NCI-H2171 (cell line): ENCODE measurements at regions not wholly inside any gene's neighbourhood (a gene's known extent, or its start where the extent isn't known, plus 50 kb on each side); places are given as distances from the start of the nearest gene placed in this dataset.
"Not testable (repeated sequence)": the region's sequence is repeated elsewhere in the genome, so short reads cannot be mapped to it uniquely, and the experiment has no call there.

ENCODE experiments used
- DNase-seq: peaks from one replicate; lab custom pipeline; 2025; lab: John Stamatoyannopoulos, UW

DNA sequence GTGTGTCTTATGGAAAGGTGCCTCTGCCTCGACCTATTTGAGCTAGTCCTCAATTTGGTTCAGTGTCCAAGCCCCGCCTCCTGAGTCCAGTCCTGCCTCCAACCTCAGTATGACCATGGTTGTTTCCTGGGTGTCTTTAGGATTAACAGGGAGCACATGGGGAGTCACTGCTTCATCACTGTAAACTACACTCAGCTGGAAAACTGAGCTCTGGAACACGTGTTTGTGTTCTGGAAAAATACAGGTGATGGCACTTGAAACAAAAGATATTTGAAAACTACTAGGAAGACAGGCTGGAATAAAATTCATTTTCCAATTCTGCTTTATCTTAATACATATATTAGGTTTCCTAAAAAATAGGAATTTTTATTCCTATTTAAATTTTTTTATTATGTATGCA lies 1187.3 kb upstream of the TMEM132C start:
- no peak for DNase-seq

DNA sequence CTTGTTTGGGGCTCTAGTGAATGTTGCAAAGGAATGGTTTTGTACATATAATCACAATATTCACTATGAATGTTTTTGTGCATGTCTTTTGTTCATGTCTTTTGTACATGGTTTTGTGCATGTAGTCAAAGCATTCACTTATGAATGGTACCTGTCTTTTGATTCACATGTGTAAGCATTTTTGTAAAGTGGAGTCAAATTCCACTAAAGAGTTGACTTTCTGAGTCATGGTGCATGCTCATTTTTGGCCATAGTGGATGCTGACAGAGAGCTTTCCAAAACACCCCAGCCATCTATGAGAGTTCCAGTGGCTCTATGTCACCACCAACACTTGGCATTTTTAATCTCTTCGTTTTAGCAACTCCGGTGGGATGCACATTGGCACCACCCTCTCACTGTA lies 1185.9 kb upstream of the TMEM132C start:
- DNase-seq, result no peak

DNA sequence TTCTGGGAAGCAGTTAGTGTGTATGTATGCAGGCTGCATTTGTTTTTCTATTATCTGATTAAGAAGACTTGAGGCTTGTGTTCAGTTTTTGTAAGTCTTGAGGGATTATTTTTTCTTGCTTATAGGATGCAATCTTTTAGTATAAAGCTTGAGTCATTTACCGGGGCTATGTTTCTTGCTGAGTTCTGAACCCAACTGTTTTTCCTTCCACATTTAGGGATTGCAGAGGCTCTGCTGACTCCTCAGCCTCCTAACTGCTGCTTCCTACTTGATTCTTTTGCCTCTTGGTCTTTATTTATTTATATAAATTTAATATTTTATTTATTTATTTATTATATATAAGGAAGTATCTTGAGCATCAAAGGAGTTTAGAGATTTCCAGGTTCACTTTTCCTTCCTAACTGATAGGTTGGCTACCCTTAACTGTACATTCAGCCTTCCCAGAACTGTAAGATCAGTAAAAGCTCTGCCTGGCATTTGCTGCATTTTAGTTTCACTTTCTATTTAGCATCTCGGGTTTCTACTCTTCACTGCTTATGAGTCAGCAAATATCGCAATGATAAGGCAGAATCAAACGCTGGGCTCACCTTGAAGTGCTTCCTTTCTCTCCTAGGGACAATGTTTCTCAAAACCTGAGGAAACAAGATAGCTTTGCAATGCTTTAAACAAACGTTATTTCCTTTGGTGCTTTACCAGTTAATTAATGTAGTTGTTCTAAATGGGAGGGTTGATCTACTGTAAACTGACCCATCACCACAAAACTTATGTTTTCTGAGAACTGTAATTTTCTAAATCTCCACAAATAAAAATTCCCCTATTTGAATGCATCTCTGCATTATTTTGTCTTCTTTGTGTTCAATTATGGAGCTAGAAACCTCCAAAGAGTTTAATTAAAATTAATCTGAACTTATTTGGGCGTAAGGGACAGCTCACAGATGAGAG lies 1183.7 kb upstream of the TMEM132C start:
- DNase-seq, result no peak

DNA sequence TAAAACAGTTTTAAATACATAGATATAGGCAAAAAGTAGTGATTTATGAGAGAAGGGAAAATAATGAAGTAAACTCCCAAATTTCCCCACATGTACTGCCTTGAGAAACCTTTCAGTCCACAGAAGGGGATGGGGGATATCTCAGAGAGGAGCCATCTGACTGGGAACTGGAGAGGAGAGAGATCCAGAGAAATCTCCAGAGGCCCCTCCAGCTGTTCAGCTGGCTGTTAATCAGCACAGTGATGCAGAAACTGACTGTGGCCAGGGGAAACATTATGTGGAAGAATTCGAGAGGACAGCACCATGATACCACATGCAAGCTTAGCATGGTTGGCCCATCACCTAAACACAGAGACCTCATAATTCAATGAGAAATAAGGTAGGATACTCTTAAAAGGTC lies 1165.9 kb upstream of the TMEM132C start:
- no peak for DNase-seq

DNA sequence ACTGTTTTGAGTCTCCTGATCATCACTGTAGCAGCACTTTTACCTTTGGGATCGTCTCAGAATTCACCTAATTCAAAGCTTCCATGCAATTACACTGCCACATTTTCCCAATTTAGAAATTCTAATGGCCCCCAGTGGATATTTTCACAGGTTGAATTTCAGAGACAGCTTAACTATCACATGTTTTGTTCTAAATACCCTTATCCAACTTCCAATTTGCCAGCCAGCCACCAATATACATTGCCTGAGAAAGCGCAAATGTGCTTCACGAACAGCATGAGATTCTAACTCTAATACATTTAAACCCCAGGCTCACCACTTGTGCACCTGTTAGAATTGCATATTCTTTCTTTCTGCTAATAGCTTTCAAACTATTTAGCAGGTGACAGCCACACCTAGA lies 1160.9 kb upstream of the TMEM132C start:
- no peak for DNase-seq

DNA sequence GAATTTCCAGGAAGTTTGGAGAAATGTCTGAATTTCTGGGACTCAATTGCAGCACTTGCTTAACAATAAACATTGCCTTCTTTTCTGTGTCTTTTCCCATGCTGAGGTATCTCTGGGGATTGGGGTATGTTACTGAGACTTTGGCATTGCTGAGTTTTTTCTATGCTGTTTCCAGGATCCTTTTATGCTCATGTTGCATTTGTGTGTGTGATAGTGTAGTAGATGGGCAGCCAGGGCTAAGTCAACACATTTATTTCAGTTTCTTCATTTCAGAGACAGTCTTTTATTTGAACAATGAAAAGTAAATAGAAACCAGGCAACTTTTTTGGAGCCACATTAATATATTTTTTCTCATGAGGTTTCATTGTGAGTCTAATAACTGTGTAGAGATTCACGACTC lies 1160.3 kb upstream of the TMEM132C start:
- DNase-seq, result no peak

DNA sequence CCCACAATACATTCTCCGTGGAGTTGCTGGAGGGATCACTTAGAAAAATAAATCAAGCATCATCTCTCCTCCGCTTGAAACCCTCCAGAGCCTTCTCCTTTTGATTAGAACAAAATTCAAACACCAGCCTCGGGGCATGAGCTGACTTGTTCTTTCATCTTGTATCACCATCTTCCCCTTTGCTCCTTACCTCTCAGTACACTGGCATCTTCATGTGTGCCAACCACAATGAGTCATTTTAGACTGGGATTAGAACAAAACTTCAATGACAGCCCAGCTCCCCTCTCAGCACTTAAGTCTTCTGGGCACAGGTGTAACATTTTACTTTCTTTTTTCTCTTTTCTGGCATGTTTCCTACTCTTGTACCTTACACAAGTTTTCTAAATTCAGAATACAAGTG lies 1159.2 kb upstream of the TMEM132C start:
- DNase-seq, result no peak

DNA sequence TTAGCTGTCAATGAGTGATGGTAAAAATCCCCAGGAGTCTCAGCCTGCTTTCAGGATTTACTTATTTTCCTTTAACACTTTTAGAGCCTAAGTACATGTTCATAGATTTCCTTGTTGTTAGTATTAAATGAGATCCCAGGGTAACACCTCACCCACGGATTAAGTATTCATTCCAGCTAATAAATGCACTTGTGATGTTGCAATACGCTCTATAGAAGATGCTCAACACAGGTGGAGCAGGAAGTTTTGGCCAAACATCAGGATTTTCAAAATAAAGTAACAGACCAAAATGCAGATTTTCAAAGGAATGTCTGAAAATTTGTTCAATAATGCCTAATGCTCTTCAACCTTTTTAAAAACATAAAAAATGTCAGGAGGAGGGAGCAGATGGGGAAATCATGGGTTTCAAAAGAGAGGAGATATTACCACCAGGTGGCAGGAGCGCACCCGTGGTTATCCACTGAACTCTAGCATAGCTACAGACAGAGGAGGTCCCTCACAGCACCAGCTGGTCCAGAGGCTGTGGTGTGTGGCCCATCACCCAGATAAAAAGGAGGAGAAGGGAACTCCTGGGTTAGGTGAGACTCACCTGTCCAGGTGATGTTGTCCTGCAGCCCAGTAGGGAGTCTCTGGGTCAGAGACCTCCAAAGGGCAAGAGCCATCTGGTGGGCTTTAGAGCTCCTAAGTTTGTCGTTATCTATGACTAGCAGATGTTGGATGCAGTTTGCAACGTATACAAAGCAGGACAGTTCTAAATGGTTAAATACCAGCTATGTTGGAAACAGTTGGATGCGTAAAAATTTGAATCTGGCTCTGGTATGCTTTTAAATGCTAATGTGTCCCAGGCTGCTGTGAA lies 1158.4 kb upstream of the TMEM132C start:
- DNase-seq, result no peak

DNA sequence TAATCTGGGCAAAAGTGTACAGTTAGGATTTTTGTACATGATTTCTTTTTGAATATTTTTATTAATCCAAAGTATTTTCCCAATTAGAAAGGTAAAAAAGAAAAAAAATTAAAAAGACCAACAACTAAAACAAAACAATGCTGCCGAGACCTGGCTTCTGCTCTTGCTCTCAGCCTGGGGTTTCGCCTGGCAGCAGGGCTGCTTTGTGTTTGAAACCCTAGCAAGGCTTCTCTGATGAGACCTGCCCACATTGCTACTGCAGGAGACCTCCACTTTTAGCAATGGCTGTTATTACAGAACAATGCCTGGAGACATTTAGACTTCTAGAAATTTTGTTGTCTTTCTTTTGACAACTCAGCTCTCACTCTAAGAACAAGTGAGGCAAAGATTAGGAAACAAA lies 1153.0 kb upstream of the TMEM132C start:
- no peak for DNase-seq

DNA sequence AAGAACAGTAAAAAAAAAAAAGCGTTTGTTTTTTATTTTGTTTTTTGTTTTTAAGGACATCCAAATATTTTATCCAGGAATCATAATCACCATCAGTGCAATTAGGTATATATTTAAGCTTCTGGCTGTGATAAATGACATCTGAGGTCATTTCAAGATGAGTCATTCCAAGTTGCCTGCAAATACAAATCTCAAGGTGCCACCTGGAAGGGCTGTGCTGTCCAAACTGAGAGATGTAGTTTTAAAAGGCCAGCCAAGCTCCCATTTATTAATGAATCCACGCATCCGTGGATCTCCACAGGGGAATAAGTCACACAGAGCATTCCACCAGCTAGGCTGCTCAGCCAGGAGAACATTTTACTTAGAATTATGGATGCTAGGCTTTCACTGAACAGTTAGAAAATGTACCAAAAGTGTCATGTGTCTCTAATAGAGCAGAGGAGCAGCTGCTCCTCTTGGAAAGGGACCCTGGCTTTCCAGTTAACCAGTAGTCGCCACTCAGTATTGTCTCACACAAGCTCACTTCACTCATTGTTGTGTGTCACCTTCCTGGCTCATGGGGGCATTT lies 1151.4 kb upstream of the TMEM132C start:
- no peak for DNase-seq

DNA sequence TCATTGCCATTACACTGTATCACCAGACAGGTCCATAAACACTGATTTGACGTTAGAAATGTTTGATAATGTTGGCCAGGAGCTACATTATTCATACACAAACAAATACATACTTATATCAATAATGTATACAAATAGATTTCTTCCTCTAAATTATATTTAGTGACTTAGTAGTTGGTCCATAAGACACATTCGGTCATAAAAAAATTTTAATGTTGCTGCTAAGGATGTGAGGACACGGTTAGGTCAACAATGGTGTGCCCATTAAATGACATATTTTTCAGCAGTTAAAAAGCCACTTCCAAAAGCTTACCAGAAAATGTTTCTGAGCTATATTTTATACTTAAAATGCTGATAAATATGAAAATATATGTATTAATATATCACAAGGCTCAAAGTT lies 1148.7 kb upstream of the TMEM132C start:
- DNase-seq, result no peak

DNA sequence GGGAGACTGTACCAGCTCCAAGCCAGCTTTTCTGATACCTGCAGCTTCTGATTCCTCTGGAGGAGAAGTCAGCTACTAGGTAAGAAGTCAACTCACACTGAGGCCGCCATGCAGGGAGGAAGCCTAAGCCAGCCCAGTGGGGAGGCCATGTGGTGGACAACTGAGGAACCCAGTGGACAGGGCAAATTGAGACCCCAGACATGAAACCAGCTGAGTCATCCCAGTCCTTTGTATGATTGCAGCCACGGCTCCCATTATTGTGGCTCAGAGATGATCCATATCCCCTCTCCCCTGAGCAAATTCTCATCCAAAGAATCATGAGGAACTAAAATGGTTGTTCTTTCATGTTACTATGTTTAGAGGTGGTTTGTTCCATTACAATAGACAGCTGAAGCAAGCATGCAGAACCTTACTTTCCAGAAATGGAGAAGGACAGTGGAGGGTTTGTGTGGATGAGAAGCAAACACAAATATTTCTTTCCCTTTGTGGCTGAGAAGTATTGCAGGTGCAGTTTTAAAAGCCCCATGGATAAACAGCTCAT lies 1147.3 kb upstream of the TMEM132C start:
- DNase-seq, result no peak

DNA sequence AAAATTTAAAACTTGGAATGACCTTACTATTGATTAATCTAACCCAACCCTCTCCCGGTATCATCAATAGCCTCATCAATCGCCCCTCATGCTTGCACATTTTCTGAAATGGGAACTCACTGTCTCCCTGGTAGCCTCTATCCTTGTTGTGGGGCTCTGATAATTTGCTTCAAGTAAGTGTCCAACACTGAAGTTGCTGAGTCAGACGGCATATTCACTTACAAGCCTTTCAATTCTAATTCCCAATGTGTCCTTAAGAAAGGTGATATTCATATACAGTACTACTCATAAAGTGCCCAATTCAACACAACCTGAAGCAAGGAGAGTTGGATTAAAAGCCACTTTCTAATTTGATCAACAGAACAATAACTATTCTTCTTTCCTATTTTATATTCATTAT lies 1146.1 kb upstream of the TMEM132C start:
- no peak for DNase-seq

DNA sequence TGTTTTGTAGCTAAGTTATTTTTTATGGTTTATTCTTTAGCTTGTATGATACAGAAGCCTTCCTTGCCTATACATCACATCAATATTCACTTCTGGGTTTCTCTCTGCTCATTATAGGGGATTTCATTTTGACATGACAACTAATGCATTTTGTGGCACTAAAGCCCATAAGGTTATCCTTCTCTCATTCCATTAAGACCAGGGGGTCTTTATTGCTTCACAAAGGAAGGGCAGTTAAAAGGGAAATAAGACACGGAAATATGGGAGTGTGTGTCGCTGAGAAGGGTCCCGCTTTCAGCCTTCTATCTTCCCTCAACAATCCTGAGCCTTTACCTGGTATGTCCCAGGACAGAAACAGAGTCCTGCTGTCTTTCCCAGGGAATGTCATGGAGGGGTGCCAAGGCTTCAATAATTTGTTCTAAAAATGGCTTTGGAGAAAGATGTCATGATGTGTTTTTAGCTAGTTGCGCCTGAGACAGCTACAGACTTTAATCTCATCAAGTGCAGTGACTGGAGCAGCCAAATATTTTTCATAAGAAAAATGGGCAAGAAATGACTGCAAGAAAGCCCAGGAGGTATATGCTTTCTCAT lies 1145.4 kb upstream of the TMEM132C start:
- DNase-seq, result no peak

DNA sequence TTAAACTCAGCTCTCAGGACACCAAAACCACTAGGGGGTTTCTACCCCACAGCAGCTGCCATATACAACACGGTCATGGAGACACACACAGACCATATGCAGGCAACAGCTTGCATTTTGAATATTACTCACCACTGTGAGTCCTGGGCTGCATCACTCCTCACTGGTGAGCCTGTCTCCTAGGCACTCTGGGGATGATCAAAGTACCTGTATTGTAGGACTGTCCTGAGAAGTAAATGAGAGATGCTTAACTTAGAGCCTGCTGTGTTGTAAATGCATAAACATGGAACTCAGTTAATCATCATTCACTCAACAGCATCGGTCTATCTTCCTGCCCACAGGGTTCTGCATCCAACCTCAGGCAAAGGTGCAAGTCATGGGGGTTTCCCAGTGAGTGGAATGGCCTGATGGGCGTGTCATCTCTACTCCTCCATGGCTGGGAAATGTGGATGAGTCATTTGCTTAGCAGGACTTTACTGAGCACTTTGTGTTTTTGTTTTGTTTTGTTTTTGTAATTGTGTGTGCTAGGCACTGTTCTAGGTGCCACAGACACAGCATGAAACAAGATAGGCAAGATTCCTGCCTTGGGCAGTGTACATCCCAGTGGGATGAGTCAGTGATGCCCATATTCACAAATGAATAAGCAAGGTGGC lies 1141.2 kb upstream of the TMEM132C start:
- DNase-seq, result no peak

DNA sequence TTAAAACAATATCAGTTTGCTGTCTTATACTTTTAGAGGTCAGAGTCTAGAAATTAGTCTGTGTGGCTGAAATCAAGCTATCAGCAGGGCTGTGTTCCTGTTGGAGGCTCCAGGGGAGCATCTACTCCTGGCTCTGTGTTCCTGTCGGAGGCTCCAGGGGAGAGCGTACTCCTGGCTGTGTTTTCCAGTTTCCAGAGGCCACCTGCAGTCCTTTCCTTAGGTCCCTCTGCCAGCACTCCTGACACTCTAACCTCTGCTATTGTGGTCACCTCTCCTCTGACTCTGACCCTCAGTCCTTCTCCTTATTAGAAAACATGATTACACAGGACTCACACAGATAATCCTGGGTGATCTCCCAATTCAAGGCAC lies 1140.7 kb upstream of the TMEM132C start:
- DNase-seq, result no peak

DNA sequence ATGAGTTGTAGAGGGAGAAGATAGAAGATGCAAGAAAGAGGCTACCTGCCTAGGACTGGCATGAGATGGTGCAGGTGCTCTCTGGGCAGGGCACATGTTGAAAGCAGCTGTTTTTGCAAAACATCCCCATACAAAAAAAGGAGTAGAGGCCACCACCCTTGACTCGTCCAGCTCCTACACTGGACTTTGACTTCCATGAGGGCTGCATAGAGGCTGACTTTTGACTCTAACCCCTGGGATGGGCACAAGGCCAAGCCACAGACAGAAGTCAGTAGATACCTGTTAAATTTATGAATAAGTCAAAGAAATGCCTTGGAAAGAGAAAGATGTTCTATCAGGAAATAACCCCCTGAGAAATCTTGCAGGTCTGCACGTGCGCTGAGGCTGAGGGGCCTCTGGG lies 1139.1 kb upstream of the TMEM132C start:
- no peak for DNase-seq

DNA sequence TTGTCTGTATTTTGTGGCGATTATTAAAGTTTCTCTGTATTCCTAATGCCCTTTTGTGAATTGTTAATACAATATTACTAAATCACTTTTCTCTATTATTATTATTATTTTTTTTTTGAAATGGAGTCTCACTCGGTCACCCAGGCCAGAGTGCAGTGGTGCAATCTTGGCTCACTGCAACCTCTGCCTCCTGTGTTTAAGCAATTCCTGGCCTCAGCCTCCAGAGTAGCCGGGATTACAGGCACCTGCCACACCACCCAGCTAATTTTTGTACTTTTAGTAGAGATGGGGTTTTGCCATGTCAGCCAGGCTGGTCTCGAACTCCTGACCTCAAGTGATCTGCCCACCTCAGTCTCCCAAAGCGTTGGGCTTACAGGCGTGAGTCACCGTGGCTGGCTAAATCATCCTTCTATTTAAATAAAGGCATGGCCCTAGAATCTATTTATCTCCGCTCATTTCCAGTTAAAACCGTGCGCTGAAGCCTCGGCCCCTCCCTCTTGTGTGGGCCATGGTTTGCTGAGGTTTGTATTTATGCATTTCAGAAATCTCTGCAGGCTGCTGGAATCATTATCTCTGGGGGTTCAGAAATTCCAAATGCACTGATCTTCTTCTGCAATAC lies 1136.4 kb upstream of the TMEM132C start:
- no peak for DNase-seq

DNA sequence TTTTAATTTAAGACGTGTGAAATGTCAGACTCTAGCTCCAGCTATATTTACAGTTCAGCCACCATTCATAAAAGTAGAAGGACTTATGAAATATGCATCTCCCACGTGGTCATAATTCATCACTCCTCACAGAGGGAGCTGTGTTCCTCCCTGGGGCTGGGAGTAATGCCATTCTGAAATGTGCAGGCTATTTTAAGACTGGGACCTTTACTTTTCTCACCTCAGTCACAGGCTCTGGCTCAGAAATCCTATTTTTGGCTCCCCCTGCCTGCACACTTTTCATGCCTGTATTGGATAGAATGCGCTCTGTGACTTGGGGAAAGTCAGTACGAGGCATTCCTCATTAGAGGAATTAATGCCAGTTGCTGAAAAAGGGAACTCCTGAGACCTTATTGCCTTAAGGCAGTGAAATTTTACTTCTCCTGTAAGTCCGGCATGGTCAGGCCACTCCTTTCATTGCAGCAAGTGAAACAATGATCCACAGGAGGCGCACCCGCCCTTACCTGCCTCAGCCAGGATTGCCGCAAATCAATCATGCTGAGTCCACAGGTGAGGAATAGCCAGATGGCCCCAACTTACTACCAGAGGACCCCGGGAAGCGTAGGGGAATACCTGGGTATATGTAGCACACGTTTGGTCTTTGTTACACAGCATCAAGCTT lies 1133.2 kb upstream of the TMEM132C start:
- DNase-seq, result no peak

DNA sequence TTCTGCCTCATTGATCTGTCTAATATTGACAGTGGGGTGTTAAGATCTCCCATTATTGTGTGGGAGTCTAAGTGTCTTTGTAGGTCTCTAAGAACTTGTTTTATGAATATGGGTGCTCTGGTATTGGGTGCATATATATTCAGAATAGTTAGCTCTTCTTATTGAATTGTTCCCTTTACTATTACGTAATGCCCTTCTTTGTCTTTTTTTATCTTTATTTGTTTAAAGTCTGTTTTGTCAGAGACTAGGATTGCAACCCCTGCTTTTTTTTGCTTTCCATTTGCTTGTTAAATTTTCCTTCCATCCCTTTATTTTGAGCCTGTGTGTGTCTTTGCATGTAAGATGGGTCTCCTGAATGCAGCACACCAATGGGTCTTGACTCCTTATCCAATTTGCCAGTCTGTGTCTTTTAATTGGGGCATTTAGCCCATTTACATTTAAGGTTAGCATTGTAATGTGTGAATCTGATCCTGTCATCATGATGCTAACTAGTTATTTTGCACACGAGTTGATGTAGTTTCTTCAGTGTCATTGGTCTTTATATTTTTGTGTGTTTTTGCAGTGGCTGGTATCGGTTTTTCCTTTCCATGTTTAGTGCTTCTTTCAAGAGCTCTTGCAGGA lies 1126.0 kb upstream of the TMEM132C start:
- not testable (repeated sequence) for DNase-seq
